Hematopoietic multipotent progenitor cell treated with erythropoietin and hydrocortisone succinate and interleukin-3 and kit ligand, for 15 days (in vitro differentiated cells): ENCODE measurements at regions not wholly inside any gene's neighbourhood (a gene's known extent, or its start where the extent isn't known, plus 50 kb on each side); places are given as distances from the start of the nearest gene placed in this dataset.

Source experiments
- DNase-seq: peaks from one replicate; pipeline ENCODE4 v3.0.0-alpha.2; 2015; ENCODE audit warnings: low spot score

DNA sequence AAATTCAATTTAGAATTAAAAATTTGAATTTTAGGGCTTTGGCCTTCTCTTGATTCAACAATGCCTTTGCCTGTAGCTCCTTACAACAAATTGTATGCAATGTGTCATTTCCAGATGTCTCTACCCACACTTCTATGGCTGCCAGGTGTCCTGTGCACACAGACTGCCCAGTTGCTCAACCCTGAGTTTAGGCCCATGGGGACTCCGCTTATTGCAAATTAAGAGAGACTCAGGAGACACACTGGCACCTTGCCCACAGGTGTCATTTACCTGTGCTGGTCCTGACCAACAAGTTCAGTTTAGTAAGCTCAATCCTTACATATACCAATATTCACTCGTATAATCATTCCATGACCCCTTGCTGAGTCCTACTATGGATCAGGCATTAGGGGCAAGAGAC is 236.1 kb downstream of the OMA1 start:
- DNase-seq: no peak

DNA sequence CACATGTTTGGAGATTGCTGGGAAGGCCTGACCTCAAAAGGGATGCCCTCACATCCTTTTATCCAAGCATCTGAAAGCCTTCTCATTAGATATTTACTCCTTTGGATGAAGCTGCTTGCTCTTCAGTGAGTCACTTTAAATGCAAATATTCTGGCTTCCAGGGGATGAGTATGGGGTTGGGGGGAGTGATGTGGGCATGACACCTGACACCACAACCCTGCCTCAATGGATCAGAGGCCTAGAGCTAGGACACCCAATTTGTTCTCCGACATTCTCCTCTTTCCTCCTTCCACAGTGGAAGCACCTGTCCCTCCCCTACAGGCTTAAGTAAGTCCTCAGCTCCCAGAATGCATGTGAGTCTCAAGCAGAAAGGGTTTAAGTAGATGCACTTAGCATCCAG is 238.3 kb downstream of the OMA1 start:
- no peak for DNase-seq

DNA sequence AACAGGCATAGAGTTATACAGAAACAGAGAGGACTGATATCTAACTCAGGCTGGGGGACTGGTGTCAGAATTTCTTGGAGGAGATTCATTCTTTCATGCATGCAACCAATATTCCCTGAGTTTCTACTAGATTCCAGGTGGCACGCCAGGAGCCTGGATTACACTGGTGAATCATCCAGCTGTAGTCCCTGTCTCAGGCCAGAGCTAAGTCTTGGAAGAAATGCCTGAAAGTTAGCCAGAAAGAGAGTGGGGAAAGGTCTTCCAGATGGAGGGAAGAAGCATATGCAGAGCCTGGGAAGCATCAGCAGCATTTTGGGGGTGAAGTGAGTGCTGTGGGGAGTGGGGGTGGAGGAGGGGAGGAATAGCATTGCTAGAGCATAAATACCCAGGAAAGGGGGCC is 239.1 kb downstream of the OMA1 start:
- no peak for DNase-seq

- DNase-seq: no peak
Measured at GRCh38 chr1:58305622-58306021, 240.9 kb downstream of the OMA1 start.

- no peak for DNase-seq
Measured at GRCh38 chr1:58304346-58304975, 242.1 kb downstream of the OMA1 start.

GRCh38 chr1:58303841-58304240 is 242.7 kb downstream of the OMA1 start:
- DNase-seq: no peak

GRCh38 chr1:58293388-58293787 is 253.1 kb downstream of the OMA1 start:
- no peak for DNase-seq

- DNase-seq: no peak
Measured at GRCh38 chr1:58290685-58291372, 255.7 kb downstream of the OMA1 start.

- DNase-seq: no peak
Measured at GRCh38 chr1:58288624-58289142, 257.8 kb downstream of the OMA1 start.

- no peak for DNase-seq
Measured at GRCh38 chr1:58287894-58288623, 258.5 kb downstream of the OMA1 start.

- DNase-seq: no peak
Measured at GRCh38 chr1:58284225-58284510, 262.4 kb downstream of the OMA1 start.

DNA sequence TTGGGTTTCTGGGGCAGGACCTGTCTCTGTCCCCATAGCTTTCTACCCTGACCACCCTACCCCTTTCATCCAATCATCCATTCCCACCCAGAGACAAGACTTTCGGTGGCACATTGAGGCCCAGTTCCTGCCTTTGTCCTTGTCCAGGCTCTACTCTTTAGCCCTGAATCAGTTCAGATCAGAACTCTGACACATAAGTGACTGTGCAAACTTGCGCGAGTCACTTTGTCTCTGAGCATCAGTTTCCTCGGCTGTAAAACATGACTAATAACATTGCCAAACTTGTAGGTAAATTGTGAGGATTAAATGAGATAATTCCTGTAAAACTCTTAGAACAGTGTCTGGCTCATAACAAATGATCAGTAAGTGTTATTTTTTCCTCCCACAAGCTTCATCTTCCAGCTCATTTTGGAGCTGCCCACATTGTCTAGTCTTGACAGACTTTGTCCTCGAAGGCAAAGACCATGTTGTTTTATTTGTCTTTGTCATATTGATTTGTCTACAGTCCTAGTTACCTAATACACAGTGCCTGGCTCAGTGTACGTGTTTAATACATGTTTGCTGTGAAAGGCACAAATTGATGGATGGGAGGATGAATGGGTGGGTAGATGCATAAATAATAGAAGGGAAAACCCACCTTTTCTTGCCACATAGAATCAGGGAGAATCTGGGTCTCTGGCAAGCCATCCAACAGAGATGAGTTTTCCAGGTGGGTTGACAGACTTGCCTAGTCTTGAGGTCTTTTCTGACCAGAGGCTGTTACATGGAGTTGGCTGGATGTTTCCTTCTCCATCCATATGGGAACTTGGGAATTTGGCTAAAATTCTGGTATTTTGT is 262.9 kb downstream of the OMA1 start:
- no peak for DNase-seq

DNA sequence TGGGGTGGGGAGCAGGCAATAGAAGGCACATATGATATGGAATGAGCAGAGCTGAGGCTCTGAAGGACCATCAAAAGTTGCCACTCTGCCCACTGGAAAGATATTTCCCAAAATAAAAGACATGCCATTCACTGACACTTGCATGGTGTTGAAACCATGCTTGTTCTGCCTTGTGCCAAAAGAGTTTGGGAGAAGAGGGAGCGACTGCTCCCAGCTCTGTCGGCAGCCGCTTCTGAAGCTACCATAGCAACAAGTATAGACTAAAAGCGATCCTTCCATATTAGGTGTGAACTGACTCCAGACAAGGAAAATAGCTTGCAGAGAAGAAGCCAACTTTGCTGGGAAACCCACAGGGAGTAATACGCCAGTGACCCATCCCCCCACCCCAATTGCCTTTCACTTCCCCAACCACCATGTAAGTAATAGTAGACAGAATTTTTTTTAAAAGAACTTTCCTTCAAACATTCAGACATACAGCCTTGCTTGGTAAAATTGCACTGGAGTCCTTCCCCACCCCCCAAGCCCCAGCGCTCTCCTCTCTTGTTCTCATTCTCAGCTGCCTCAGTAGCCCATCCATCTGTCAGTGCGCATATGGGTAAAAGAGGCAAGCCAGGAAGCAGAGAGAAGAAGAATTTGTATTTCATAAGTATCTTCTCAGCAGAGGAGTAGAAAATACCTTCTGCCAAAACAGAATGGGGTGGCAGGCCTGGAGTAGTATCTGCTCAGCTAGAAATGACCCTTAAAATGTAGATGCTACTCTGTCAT is 263.7 kb downstream of the OMA1 start:
- DNase-seq: no peak

GRCh38 chr1:58266242-58266641 is 280.3 kb downstream of the OMA1 start:
- DNase-seq: no peak

DNA sequence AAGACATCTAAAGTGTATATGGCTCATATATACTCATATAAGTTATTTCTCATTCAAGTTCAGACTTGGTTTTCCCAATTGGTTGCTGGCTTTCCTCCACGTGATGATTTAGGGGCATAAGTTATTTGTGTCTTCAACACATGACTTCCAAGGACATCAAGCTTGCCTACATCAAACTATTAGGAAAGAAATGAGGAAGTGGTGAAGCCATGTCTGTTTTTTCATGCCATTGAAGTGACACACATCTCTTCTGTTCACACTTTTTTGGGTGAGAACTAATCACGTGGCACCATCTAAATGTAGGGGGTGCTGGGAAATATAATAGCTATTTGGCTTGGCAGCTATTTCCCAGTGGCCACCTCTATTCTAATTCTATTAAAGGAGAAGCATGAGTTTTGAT is 282.1 kb downstream of the OMA1 start:
- no peak for DNase-seq

DNA sequence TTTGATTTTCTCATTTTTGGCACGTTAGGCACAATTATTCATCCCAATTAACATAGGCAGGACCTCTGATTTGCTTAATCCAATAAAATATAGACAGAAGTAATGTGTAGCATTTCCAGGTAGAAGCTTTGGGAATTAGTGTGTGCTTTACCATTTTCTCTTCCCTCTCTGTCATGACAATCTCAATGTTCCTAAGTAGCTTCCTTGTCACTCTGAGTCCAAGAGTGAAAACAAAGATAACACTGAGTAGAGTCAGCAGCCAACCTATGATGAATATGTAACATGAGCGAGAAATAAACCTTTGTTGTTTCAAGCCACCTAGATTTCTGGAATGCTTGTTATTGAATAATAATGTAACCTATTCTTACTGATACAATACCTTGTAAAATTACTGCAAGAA is 283.8 kb downstream of the OMA1 start:
- DNase-seq: no peak

DNA sequence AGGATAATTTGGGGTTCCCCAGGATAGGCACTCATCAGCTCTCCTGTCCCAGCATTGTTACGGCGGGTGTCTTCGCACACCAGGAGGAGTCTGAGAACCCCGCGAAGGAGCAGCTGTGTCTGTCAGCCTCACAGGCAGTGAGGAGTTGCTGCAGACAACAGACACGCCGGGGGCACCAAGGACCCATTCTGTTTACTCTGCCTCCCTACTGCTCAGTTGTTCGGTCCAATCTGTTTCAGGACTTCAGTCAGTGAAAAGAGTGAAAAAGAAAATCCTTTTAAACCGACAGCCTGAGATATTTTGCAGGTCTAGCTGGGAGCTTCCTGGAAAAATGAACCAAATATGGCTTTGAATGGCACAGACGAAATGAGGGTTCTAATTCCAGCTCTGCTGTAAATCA is 288.4 kb downstream of the OMA1 start:
- no peak for DNase-seq

DNA sequence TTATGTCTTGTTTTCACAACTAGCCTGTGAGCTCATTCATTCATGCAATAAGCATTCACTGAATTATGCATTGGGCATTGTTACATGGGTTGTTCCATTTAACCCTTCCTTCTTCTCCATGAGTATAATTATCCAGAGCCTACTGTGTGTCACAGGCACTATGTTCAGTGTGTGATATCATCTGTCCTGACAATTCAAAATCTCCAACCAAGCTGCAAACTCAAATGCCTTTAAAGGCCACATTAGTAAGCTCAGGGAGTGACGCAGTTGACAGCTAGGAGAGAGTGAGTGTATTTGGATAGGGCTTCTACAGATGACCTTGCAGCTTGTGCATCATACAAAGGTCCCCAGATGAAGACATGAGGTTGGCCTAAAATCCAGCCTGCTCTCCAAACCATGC is 289.5 kb downstream of the OMA1 start:
- no peak for DNase-seq

DNA sequence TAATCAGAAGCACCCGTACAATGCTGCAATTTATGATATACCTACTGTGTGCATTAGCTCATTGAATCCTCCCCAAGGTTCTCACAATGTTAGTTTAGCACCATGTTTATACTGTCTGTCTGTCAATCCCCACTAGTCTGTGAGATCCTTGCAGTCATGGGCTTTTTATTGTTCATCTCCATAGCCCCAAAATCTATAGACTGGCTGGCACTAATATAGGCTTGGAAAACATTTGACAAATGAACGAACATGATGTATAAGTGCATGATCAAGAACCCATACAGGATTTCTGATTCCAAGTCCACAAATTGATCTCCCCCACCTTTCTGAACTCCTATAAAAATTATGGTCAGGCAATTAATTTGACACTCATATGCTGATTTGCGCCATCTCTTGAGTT is 290.0 kb downstream of the OMA1 start:
- DNase-seq: no peak

- DNase-seq: no peak
Measured at GRCh38 chr1:58256041-58256440, 290.5 kb downstream of the OMA1 start.

DNA sequence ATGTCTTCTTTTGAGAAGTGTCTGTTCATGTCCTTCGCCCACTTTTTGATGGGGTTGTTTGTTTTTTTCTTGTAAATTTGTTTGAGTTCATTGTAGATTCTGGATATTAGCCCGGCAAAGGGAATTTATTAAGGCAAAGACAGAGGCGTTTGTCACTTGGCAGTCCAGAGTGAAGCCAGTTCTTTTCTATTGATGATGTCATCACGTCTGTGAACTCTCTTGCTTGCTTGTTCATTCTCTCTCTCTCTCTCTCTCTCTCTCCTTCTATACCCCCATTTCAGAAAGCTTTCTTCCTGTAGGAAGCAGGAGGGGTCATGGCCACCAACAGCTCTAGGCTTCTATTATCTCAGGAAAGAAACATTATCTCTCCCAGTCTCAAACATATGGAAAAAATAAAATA is 291.3 kb downstream of the OMA1 start:
- DNase-seq: no peak
